ENCODE measurements at regions not wholly inside any gene's neighbourhood (a gene's known extent, or its start where the extent isn't known, plus 50 kb on each side); places are given as distances from the start of the nearest gene placed in this dataset.

- Histone ChIP-seq H3K27ac (ENCODE audit: poor library complexity, severe bottlenecking) (no peak overlapping the region), H3K9me3 (ENCODE audit: severe bottlenecking) (no peaks in the 10 kb centered on the region), H3K4me1 (ENCODE audit: insufficient read depth, poor library complexity, severe bottlenecking) (no peaks in the 10 kb centered on the region), H3K36me3 (ENCODE audit: low read depth) (no peaks in the 10 kb centered on the region), H3K4me3 (ENCODE audit: severe bottlenecking) (no peak overlapping the region), H3K27me3 (ENCODE audit: insufficient read depth, poor library complexity, severe bottlenecking) (no peaks in the 10 kb centered on the region)
- DNase-seq (ENCODE audit: low spot score): no peak
- no peak for ATAC-seq (ENCODE audit: low read depth)
- TF ChIP-seq CTCF (IDR thresholded peaks at IDR 0.05; ENCODE audit: poor library complexity, severe bottlenecking): no peak
These were observed 199.9 kb downstream of the CD83 start for GRCh38 chr6:14317387-14317970.

- TF ChIP-seq CTCF (IDR thresholded peaks at IDR 0.05; ENCODE audit: poor library complexity, severe bottlenecking): no peak
- H3K4me3 ChIP-seq (ENCODE audit: severe bottlenecking): no peak overlapping the region
- DNase-seq (ENCODE audit: low spot score): no peak
- ATAC-seq (ENCODE audit: low read depth): no peak
- no peak overlapping the region for H3K27ac ChIP-seq (ENCODE audit: poor library complexity, severe bottlenecking)
- H3K36me3 ChIP-seq (ENCODE audit: low read depth): no peaks in the 10 kb centered on the region
- no peaks in the 10 kb centered on the region for H3K4me1 ChIP-seq (ENCODE audit: insufficient read depth, poor library complexity, severe bottlenecking)
- no peaks in the 10 kb centered on the region for H3K27me3 ChIP-seq (ENCODE audit: insufficient read depth, poor library complexity, severe bottlenecking)
- H3K9me3 ChIP-seq (ENCODE audit: severe bottlenecking): no peaks in the 10 kb centered on the region
These were observed 202.8 kb downstream of the CD83 start for GRCh38 chr6:14320332-14320731.

- peak; percentile 13 for TF ChIP-seq CTCF (IDR thresholded peaks at IDR 0.05; ENCODE audit: poor library complexity, severe bottlenecking)
- no peak for DNase-seq (ENCODE audit: low spot score)
- no peaks in the 10 kb centered on the region for H3K4me1 ChIP-seq (ENCODE audit: insufficient read depth, poor library complexity, severe bottlenecking)
- no peaks in the 10 kb centered on the region for H3K9me3 ChIP-seq (ENCODE audit: severe bottlenecking)
- ATAC-seq (ENCODE audit: low read depth): no peak
- no peaks in the 10 kb centered on the region for H3K36me3 ChIP-seq (ENCODE audit: low read depth)
- H3K27me3 ChIP-seq (ENCODE audit: insufficient read depth, poor library complexity, severe bottlenecking): no peaks in the 10 kb centered on the region
- no peak overlapping the region for H3K27ac ChIP-seq (ENCODE audit: poor library complexity, severe bottlenecking)
- no peak overlapping the region for H3K4me3 ChIP-seq (ENCODE audit: severe bottlenecking)
These were observed 204.6 kb downstream of the CD83 start for GRCh38 chr6:14321992-14322772.

GRCh38 chr6:14322841-14323240 is 205.3 kb downstream of the CD83 start:
- no peak for TF ChIP-seq CTCF (IDR thresholded peaks at IDR 0.05; ENCODE audit: poor library complexity, severe bottlenecking)

GRCh38 chr6:14326774-14327173 is 209.2 kb downstream of the CD83 start:
- Histone ChIP-seq H3K4me3 (ENCODE audit: severe bottlenecking) (no peak overlapping the region), H3K27ac (ENCODE audit: poor library complexity, severe bottlenecking) (no peak overlapping the region), H3K36me3 (ENCODE audit: low read depth) (no peaks in the 10 kb centered on the region), H3K27me3 (ENCODE audit: insufficient read depth, poor library complexity, severe bottlenecking) (no peaks in the 10 kb centered on the region), H3K4me1 (ENCODE audit: insufficient read depth, poor library complexity, severe bottlenecking) (no peaks in the 10 kb centered on the region), H3K9me3 (ENCODE audit: severe bottlenecking) (no peaks in the 10 kb centered on the region)
- no peak for TF ChIP-seq CTCF (IDR thresholded peaks at IDR 0.05; ENCODE audit: poor library complexity, severe bottlenecking)
- ATAC-seq (ENCODE audit: low read depth): no peak
- DNase-seq (ENCODE audit: low spot score): no peak

More at GRCh38 chr6:14322841-14323240, 205.3 kb downstream of the CD83 start:
- Histone ChIP-seq H3K4me3 (ENCODE audit: severe bottlenecking) (no peak overlapping the region), H3K36me3 (ENCODE audit: low read depth) (no peaks in the 10 kb centered on the region), H3K9me3 (ENCODE audit: severe bottlenecking) (no peaks in the 10 kb centered on the region), H3K4me1 (ENCODE audit: insufficient read depth, poor library complexity, severe bottlenecking) (no peaks in the 10 kb centered on the region), H3K27me3 (ENCODE audit: insufficient read depth, poor library complexity, severe bottlenecking) (no peaks in the 10 kb centered on the region), H3K27ac (ENCODE audit: poor library complexity, severe bottlenecking) (no peak overlapping the region)
- no peak for ATAC-seq (ENCODE audit: low read depth)
- no peak for DNase-seq (ENCODE audit: low spot score)
